DLD1 (cell line): ENCODE measurements at regions not wholly inside any gene's neighbourhood (a gene's known extent, or its start where the extent isn't known, plus 50 kb on each side); places are given as distances from the start of the nearest gene placed in this dataset.
"Not testable (repeated sequence)": the region's sequence is repeated elsewhere in the genome, so short reads cannot be mapped to it uniquely, and the experiment has no call there.

ENCODE experiments used
- in situ Hi-C: cut with HindIII; loops from 2 replicates; pipeline ENCODE4 v1.10.0; 2017; ENCODE audit warnings: low sequenced_read_pairs

DNA sequence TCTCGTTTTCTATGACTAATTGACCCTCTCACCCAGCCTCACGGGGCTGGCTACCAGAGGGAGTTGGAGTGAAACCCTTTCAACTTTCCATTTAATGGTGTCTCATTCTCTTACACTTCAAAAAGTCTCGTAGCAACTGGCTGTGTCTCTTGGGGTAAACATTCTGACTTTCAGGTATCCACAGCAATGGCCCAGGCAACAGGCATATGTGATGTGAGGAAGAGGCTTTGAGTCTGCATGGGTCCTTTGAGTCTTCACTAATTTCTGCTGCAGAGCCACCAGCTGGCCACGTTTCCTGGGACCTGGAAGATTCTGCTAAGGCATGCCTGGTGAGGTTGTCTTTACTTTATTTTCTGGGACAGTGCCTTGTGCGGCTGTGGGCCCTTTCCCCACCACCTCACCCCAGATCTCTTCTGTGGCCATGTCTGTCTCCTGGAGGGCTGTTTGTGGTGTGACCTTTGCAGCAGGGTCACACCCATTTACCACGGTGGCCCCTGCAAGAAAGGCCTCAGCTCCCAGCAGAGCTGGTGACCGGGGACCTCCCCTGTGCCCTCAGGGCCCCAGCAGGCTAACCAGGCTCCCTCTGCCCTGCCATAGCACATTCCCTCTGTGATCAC is 112.5 kb upstream of the FRG1 start:
- in situ Hi-C loops, result no loop called here

DNA sequence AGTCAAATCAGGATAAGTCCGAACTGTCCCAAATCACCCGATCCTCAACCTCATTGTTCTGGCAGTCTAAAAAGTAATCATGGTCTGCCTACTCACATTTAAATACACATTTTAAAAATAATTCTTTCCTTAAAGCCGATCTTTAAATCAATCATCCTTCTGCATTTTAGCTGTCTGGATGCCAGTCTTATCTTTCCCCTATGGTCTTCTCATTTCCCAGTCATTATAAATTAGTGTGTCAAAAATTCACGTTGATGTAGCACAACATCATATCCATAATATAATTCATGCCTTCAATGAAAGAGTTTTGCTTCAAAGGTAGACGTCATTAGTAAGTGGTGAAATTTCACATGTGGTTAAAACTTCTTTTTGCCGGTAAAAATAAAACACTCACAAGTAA is 108.1 kb upstream of the FRG1 start:
- in situ Hi-C loops, result no loop called here

DNA sequence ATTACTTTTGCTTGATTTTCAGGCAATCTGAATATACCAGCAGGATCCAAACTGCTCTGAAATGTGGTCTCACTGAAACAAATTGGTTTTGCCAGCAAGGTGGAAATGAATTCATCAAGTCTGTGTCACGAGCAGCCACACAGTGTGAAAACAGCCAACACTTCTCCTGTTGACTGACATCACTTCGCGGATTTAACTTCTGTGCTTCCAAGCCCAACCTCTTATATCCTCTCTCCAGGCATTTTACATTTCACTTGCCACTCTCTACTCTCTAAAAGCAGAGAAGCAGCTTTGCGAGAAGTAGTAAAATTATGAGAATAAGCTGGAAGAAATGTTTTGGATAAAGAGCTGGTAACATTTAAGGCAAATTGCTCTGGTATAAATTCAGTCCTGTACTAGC is 106.1 kb upstream of the FRG1 start:
- in situ Hi-C loops, result no loop called here

- in situ Hi-C loops, result no loop called here
Measured at GRCh38 chr4:189835505-189835904, 105.2 kb upstream of the FRG1 start.

DNA sequence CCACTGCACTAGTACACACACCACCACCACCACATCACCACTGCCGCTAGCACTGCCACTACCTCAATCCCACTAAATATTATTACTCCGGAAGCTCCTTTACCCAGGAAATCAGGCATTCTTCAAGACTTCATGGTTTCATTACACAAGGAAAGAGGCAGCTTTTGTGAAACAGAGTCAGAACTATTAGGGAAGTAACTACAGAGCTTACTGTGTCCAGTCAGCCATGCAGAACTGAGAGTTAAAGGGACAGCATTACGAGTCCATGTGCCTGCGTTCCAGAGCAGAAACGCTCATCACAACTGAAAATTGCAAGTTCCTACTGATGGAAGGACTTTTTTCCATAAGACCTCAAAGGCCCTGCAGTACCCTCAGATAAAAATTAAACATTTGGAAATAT is 103.2 kb upstream of the FRG1 start:
- in situ Hi-C loops, result no loop called here

DNA sequence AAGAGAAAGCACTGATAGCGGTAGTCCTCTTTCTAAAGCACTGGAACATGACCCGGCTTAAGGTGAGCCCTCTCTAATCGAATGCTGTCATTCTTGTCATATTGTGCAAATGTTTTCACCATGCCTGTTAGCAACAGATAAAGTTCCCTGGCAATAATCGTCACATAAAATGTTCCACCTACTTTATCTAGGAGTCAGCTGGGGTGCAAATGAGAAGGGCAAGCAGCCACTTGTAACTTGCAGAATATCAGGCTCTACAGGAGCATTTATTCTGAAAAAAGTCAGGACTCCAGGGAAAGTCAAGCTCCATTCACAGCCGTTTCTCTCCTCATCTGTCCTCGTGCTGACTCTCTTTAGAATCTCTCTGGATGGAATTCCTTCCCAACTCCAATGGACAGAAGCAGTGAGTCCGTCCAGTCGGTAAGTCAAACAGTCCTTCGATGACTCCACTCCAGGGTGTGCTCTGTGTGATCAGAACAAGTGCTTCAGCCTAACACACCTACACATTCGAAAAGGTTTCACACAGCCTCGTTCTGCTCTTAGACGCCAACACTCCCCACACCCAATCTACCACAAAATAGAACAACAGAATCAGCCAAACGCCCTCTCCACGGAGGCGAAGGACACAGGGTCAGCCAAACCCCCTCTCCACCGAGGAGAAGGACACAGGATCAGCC is 101.7 kb upstream of the FRG1 start:
- in situ Hi-C loops, result no loop called here

- in situ Hi-C loops, result no loop called here
Measured at GRCh38 chr4:189840356-189840755, 100.3 kb upstream of the FRG1 start.

- in situ Hi-C loops, result no loop called here
Measured at GRCh38 chr4:189843413-189844009, 97.2 kb upstream of the FRG1 start.

GRCh38 chr4:189845145-189845846 is 95.4 kb upstream of the FRG1 start:
- in situ Hi-C loops, result no loop called here

GRCh38 chr4:189846094-189846493 is 94.6 kb upstream of the FRG1 start:
- in situ Hi-C loops, result not testable (repeated sequence)

DNA sequence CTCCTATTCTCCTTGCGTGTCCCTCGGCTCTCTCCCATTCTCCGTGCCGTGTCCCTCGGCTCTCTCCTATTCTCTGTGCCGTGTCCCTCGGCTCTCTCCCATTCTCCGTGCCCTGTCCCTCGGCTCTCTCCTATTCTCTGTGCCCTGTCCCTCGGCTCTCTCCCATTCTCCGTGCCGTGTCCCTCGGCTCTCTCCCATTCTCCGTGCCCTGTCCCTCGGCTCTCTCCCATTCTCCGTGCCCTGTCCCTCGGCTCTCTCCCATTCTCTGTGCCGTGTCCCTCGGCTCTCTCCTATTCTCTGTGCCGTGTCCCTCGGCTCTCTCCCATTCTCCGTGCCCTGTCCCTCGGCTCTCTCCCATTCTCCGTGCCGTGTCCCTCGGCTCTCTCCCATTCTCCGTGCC is 94.1 kb upstream of the FRG1 start:
- in situ Hi-C loops, result not testable (repeated sequence)

DNA sequence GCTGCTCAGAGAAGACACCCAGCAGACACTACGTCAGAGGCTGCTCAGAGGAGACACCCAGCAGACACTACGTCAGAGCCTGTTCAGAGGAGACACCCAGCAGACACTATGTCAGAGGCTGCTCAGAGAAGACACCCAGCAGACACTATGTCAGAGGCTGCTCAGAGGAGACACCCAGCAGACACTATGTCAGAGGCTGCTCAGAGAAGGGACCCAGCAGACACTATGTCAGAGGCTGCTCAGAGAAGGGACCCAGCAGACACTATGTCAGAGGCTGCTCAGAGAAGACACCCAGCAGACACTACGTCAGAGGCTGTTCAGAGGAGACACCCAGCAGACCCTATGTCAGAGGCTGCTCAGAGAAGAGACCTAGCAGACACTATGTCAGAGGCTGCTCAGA is 92.0 kb upstream of the FRG1 start:
- in situ Hi-C loops, result not testable (repeated sequence)

DNA sequence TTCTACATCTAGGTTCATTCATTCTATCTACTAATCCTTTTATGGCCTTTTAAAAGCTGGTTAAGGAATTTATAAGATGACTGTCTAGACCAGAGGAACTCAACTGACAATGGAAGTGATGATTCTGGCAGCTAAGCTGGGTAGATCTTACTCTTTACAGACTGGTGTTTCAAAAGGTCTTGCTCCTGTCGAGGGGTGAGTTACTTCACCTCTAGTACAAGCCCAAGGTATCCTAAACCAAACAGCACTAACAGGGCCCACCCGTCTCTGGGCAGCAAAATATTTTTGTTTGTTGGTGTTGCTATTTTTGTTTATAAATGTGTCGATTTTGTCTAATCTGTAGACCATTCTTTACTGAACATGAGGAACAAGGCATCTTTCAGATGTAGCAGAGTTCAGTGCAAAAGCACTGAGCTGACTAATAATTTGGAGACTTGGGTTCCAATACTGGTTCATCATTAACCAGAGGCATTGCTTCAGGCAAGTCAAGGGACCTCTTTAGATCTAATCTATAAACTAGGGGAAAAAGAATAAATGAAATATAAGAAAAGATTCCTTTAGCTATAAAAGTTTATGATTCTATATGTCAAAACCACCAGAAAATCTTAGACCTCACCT is 90.3 kb upstream of the FRG1 start:
- in situ Hi-C loops, result no loop called here

- in situ Hi-C loops, result no loop called here
Measured at GRCh38 chr4:189858435-189858834, 82.2 kb upstream of the FRG1 start.

DNA sequence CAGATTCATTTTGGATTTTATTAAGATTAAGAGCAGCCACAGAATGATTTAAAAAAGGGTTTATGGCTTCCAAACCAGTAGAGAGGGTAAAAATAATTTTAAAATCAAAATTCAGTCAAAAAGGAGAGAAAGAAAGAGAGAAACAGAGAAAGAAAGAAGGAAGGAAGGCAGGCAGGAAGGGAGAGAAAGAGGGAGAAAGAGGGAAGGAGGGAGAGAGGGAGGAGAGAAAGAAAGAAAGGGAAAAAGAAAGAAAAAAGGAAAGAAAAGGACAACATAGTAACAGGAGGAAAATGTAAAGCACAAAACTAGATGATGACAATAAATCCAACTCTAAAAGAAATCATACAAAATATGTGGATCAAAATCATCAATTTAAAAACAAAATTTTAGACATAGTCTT is 79.6 kb upstream of the FRG1 start:
- in situ Hi-C loops, result no loop called here

- in situ Hi-C loops, result no loop called here
Measured at GRCh38 chr4:189869236-189869635, 71.4 kb upstream of the FRG1 start.

DNA sequence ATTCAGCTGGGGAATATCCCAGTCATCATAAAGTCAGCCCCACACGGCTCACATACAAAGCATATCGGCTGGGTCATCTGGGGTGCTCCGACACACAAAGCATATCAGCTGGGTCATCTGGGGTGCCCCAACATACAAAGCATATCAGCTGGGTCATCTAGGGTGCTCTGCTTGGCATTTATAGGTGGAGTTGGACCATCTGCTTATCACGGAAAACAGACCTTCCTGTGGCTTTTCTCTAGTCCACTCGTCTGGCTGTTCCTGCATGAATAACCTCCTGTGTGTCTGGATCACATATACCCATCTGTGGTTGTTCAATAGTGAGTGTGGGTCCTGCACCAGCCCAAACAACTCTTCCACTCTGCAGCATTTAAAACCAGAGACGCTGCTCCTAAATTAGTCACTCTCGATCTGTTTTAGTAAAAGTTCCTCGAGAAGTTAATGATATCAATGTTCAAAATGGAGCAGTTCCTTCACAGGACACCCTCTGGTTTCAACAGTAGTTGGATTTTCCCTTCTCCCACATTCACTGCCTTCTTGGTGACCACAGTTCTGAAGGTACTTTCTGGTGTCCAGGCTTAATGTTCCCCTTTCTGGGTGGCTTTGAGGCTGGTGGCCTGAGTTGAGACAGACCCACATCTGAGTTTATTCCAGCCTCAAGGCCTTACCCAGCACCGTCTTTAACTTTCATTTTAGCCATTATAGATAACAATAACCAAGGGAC is 70.0 kb upstream of the FRG1 start:
- in situ Hi-C loops, result no loop called here

DNA sequence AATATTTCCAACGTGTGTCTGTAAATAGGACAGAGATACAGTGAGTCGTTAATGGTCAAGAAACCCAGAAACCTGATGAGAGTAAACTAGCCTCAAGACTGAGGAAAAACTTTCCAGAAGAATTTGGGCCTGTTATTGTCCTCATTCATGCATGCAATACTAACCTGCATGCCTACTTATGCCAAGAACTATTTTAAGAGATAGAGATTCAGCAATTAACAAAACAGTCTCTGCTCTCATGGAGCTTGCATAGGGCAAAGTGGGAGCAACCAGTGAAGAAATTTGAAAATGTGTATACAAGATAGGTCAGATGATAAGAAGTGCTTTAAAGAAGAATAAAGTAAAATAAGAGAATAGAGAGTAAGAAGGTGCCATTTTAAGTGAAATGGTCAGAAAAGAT is 66.1 kb upstream of the FRG1 start:
- in situ Hi-C loops, result no loop called here

DNA sequence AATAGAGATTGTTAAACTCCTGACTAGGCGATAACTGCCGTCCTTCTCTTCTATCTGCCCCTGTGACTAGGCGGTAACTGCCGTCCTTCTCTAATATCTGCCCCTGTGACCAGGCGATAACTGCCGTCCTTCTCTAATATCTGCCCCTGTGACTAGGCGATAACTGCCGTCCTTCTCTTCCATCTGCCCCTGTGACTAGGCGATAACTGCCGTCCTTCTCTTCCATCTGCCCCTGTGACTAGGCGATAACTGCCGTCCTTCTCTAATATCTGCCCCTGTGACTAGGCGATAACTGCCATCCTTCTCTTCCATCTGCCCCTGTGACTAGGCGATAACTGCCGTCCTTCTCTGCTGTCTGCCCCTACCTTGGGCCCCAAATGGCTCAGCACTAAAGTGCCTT is 59.5 kb upstream of the FRG1 start:
- in situ Hi-C loops, result not testable (repeated sequence)

GRCh38 chr4:189888407-189888806 is 52.3 kb upstream of the FRG1 start:
- in situ Hi-C loops, result not testable (repeated sequence)
